Caco-2 (cell line): ENCODE measurements at regions not wholly inside any gene's neighbourhood (a gene's known extent, or its start where the extent isn't known, plus 50 kb on each side); places are given as distances from the start of the nearest gene placed in this dataset.

Experiments used
- BruUV-seq: library from RNA; stranded (reverse); fragments of 400-500 nt; replicated peaks from 2 replicates; lab custom pipeline; 2021; lab: Mats Ljungman, UMichigan
- CTCF ChIA-PET: fragments of 300-600 bp; sonication (Branson Sonifier 250); formaldehyde crosslinking; loops from one replicate; lab custom pipeline; 2022; ENCODE audit warnings: antibody characterized with exemption; lab: Charles Lee
- POLR2A ChIA-PET: fragments of 300-600 bp; sonication (Branson Sonifier 250); formaldehyde crosslinking; loops from one replicate; lab custom pipeline; 2022; ENCODE audit warnings: antibody characterized with exemption; lab: Charles Lee
- DNase-seq, 2 experiments: peaks; one replicate each; pipeline versions ENCODE4 v3.0.0 to v3.0.0-alpha.2; 2020 to 2022
- H3K27me3 ChIP-seq: replicated peaks from 2 replicates; pipeline ENCODE4 v1.6.0; 2011; ENCODE audit warnings: low read length; ENCODE audit not compliant: control insufficient read depth, insufficient read depth
- H3K36me3 ChIP-seq: 2 replicates; pipeline ENCODE4 v1.5.1; 2011; ENCODE audit warnings: low read length; ENCODE audit not compliant: control insufficient read depth, insufficient read depth
- H3K4me1 ChIP-seq: fragments of 250-450 bp; sonication (Bioruptor Pico); 2 replicates; pipeline ENCODE4 v1.5.1; 2020; ENCODE audit warnings: mild to moderate bottlenecking
- H3K4me3 ChIP-seq: 2 replicates; pipeline ENCODE4 v1.5.1; 2011; ENCODE audit warnings: low read depth, mild to moderate bottlenecking, control low read depth, low read length
- H3K9me3 ChIP-seq: fragments of 250-450 bp; sonication (Bioruptor Pico); 2 replicates; pipeline ENCODE4 v1.5.1; 2020; ENCODE audit warnings: mild to moderate bottlenecking, moderate library complexity
- H3K27ac Mint-ChIP-seq: one replicate; pipeline ENCODE4 v1.8.0; 2022; ENCODE audit warnings: mixed read lengths; ENCODE audit not compliant: unreplicated experiment
- H3K27me3 Mint-ChIP-seq: one replicate; pipeline ENCODE4 v1.8.0; 2022; ENCODE audit warnings: mixed read lengths; ENCODE audit not compliant: insufficient read depth, unreplicated experiment
- H3K36me3 Mint-ChIP-seq: one replicate; pipeline ENCODE4 v1.8.0; 2022; ENCODE audit warnings: mild to moderate bottlenecking, mixed read lengths; ENCODE audit not compliant: insufficient read depth, unreplicated experiment
- H3K4me1 Mint-ChIP-seq: one replicate; pipeline ENCODE4 v1.8.0; 2022; ENCODE audit warnings: low read depth, mixed read lengths; ENCODE audit not compliant: unreplicated experiment
- H3K4me3 Mint-ChIP-seq: one replicate; pipeline ENCODE4 v1.8.0; 2022; ENCODE audit warnings: mild to moderate bottlenecking, moderate library complexity, mixed read lengths; ENCODE audit not compliant: unreplicated experiment
- H3K9me3 Mint-ChIP-seq: one replicate; pipeline ENCODE4 v1.8.0; 2022; ENCODE audit warnings: mixed read lengths; ENCODE audit not compliant: unreplicated experiment
- CTCF ChIP-seq, 2 experiments: fragments of 200-600 bp in 1 of 2; IDR thresholded peaks; 1 replicate in 1 of 2; 2 replicates in 1 of 2; pipeline versions ENCODE4 v1.5.1 to v1.8.0; 2011 to 2022; ENCODE audit warnings: antibody characterized with exemption in 1 of 2, control low read depth in 1 of 2, inconsistent platforms in 1 of 2, low read depth in 1 of 2, low read length in 1 of 2, mild to moderate bottlenecking in 1 of 2, moderate library complexity in 1 of 2; ENCODE audit not compliant: insufficient read depth in 1 of 2, severe bottlenecking in 1 of 2, unreplicated experiment in 1 of 2
- intact Hi-C: fragments of 100-400 bp; cut with micrococcal nuclease; formaldehyde crosslinking; loops from one replicate; pipeline ENCODE4 v1.10.0; 2022; ENCODE audit not compliant: unreplicated experiment

GRCh38 chr9:109721001-109721400 is 59.0 kb upstream of the PALM2AKAP2 start:
- no peaks in the 10 kb centered on the region for H3K4me1 Mint-ChIP-seq
- no peaks in the 10 kb centered on the region for H3K36me3 Mint-ChIP-seq
- peaks cover 7% of the 10 kb centered on the region for H3K27me3 Mint-ChIP-seq
- H3K4me3 Mint-ChIP-seq, result no peak overlapping the region
- DNase-seq, result no peak
- Histone ChIP-seq H3K36me3 (no peaks in the 10 kb centered on the region), H3K27me3 (no peaks in the 10 kb centered on the region), H3K4me1 (no peaks in the 10 kb centered on the region), H3K9me3 (no peaks in the 10 kb centered on the region), H3K4me3 (no peak overlapping the region)
- CTCF ChIA-PET, result no interaction called here
- H3K27ac Mint-ChIP-seq, result no peak overlapping the region
- no peaks in the 10 kb centered on the region for H3K9me3 Mint-ChIP-seq
- POLR2A ChIA-PET, result interaction anchor here (0.6 kb wide), 1 partner anchor 13 kb away, joined by 11 read pairs; no protein-coding TSS in a partner anchor
- BruUV-seq, result no TSS peak
- TF ChIP-seq CTCF (IDR thresholded peaks at IDR 0.05; ENCODE audit: insufficient read depth in 1 of 2, low read depth in 1 of 2, low read length in 1 of 2, severe bottlenecking in 1 of 2, unreplicated experiment in 1 of 2), result no peak
- intact Hi-C loops, result no loop called here

GRCh38 chr9:109722007-109722406 is 58.0 kb upstream of the PALM2AKAP2 start:
- Mint-ChIP-seq H3K4me3 (no peak overlapping the region), H3K27me3 (peaks cover 9% of the 10 kb centered on the region), H3K36me3 (no peaks in the 10 kb centered on the region), H3K9me3 (no peaks in the 10 kb centered on the region), H3K4me1 (no peaks in the 10 kb centered on the region), H3K27ac (no peak overlapping the region)
- H3K4me3 ChIP-seq, result no peak overlapping the region
- no peaks in the 10 kb centered on the region for H3K9me3 ChIP-seq
- H3K36me3 ChIP-seq, result no peaks in the 10 kb centered on the region
- ChIA-PET CTCF (no interaction called here), POLR2A (no interaction called here)
- H3K4me1 ChIP-seq, result no peaks in the 10 kb centered on the region
- intact Hi-C loops, result no loop called here
- H3K27me3 ChIP-seq, result no peaks in the 10 kb centered on the region
- no TSS peak for BruUV-seq
- no peak for DNase-seq
- no peak for TF ChIP-seq CTCF (IDR thresholded peaks at IDR 0.05; ENCODE audit: insufficient read depth in 1 of 2, low read depth in 1 of 2, low read length in 1 of 2, severe bottlenecking in 1 of 2, unreplicated experiment in 1 of 2)

- peaks cover 10% of the 10 kb centered on the region for H3K27me3 Mint-ChIP-seq
- ChIA-PET POLR2A (no interaction called here), CTCF (no interaction called here)
- DNase-seq, result no peak
- 0 out of 2 replicates have a peak, but pooled peaks cover 1% of the 10 kb centered on the region for H3K27me3 ChIP-seq
- H3K9me3 ChIP-seq, result no peaks in the 10 kb centered on the region
- no peaks in the 10 kb centered on the region for H3K4me1 ChIP-seq
- H3K36me3 ChIP-seq, result no peaks in the 10 kb centered on the region
- TF ChIP-seq CTCF (IDR thresholded peaks at IDR 0.05; ENCODE audit: insufficient read depth in 1 of 2, low read depth in 1 of 2, low read length in 1 of 2, severe bottlenecking in 1 of 2, unreplicated experiment in 1 of 2), result no peak
- no peaks in the 10 kb centered on the region for H3K9me3 Mint-ChIP-seq
- no peak overlapping the region for H3K4me3 ChIP-seq
- H3K4me1 Mint-ChIP-seq, result no peaks in the 10 kb centered on the region
- no TSS peak for BruUV-seq
- no peak overlapping the region for H3K4me3 Mint-ChIP-seq
- intact Hi-C loops, result no loop called here
- no peaks in the 10 kb centered on the region for H3K36me3 Mint-ChIP-seq
- H3K27ac Mint-ChIP-seq, result no peak overlapping the region
These were observed 56.2 kb upstream of the PALM2AKAP2 start for GRCh38 chr9:109723781-109724180.
